Neural cell (in vitro differentiated cells): ENCODE measurements at regions not wholly inside any gene's neighbourhood (a gene's known extent, or its start where the extent isn't known, plus 50 kb on each side); places are given as distances from the start of the nearest gene placed in this dataset.

Source experiments
- H2AFZ ChIP-seq: fragments of 200-600, 300-800 bp; sonication (generic), shearing (Covaris generic); 2 replicates; pipeline ENCODE4 v1.6.0; 2014; ENCODE audit warnings: low read depth, mild to moderate bottlenecking, antibody characterized with exemption, low read length, moderate library complexity
- H3F3A ChIP-seq: fragments of 200-600 bp; shearing (Covaris generic); 2 replicates; pipeline ENCODE4 v1.6.1; 2016; ENCODE audit warnings: mild to moderate bottlenecking, moderate library complexity, mixed read lengths, antibody characterized with exemption, low read length; ENCODE audit not compliant: insufficient read depth, poor library complexity, severe bottlenecking
- H3K27ac ChIP-seq: fragments of 200-600, 300-800 bp; sonication (generic), shearing (Covaris generic); 2 replicates; pipeline ENCODE4 v1.5.1; 2014; ENCODE audit warnings: mild to moderate bottlenecking, low read length, moderate library complexity
- H3K27me3 ChIP-seq: fragments of 300-800, 200-600 bp; sonication (generic), shearing (Covaris generic); 2 replicates; pipeline ENCODE4 v1.6.0; 2014; ENCODE audit warnings: mild to moderate bottlenecking, low read depth, low read length, moderate library complexity; ENCODE audit not compliant: insufficient read depth
- H3K36me3 ChIP-seq: fragments of 300-800, 200-600 bp; sonication (generic), shearing (Covaris generic); 2 replicates; pipeline ENCODE4 v1.5.1; 2014; ENCODE audit warnings: mild to moderate bottlenecking, antibody characterized with exemption, low read length, moderate library complexity; ENCODE audit not compliant: insufficient read depth
- H3K4me2 ChIP-seq: fragments of 300-800, 200-600 bp; sonication (generic), shearing (Covaris generic); 2 replicates; pipeline ENCODE4 v1.6.0; 2014; ENCODE audit warnings: mild to moderate bottlenecking, low read length
- H3K4me3 ChIP-seq: fragments of 300-800, 200-600 bp; sonication (generic), shearing (Covaris generic); 2 replicates; pipeline ENCODE4 v1.5.1; 2014; ENCODE audit warnings: mild to moderate bottlenecking, low read length, moderate library complexity
- H3K79me2 ChIP-seq: fragments of 200-600 bp; shearing (Covaris generic); replicated peaks from 2 replicates; pipeline ENCODE4 v1.6.0; 2014; ENCODE audit warnings: mild to moderate bottlenecking, low read length, moderate library complexity; ENCODE audit not compliant: insufficient read depth
- H3K9ac ChIP-seq: fragments of 300-800, 200-600 bp; sonication (generic), shearing (Covaris generic); 2 replicates; pipeline ENCODE4 v1.6.1; 2016; ENCODE audit warnings: mild to moderate bottlenecking, low read length, mixed read lengths
- H3K9me2 ChIP-seq: fragments of 200-600 bp; shearing (Covaris generic); 2 replicates; pipeline ENCODE4 v1.6.1; 2016; ENCODE audit warnings: mild to moderate bottlenecking, low read length, mixed read lengths; ENCODE audit not compliant: insufficient read depth
- H3K9me3 ChIP-seq: fragments of 200-600, 300-800 bp; sonication (generic), shearing (Covaris generic); 2 replicates; pipeline ENCODE4 v1.6.1; 2016; ENCODE audit warnings: mild to moderate bottlenecking, mixed run types, low read length, moderate library complexity, mixed read lengths
- H4K20me1 ChIP-seq: fragments of 200-600 bp; shearing (Covaris generic); 2 replicates; pipeline ENCODE4 v1.6.1; 2016; ENCODE audit warnings: mild to moderate bottlenecking, mixed run types; ENCODE audit not compliant: insufficient read depth
- EP300 ChIP-seq: fragments of 450-650 bp; conservative IDR thresholded peaks from 2 replicates; pipeline ENCODE4 v1.6.1; 2014; ENCODE audit warnings: antibody characterized with exemption, mild to moderate bottlenecking, moderate library complexity; ENCODE audit not compliant: poor library complexity, severe bottlenecking
- EZH2 ChIP-seq: fragments of 200-600, 300-800 bp; shearing (Covaris generic), sonication (generic); IDR thresholded peaks from 2 replicates; pipeline ENCODE4 v1.6.1; 2014; ENCODE audit warnings: antibody characterized with exemption, low read length, borderline replicate concordance, mild to moderate bottlenecking; ENCODE audit not compliant: insufficient read depth, poor library complexity, severe bottlenecking
- MXI1 ChIP-seq: fragments of 450-650 bp; conservative IDR thresholded peaks from 2 replicates; pipeline ENCODE4 v1.6.1; 2014; ENCODE audit warnings: antibody characterized with exemption, mild to moderate bottlenecking; ENCODE audit not compliant: poor library complexity, severe bottlenecking
- POLR2AphosphoS5 ChIP-seq: IDR thresholded peaks from 2 replicates; pipeline ENCODE4 v1.6.1; 2012
- RAD21 ChIP-seq: fragments of 450-650 bp; conservative IDR thresholded peaks from 2 replicates; pipeline ENCODE4 v1.6.1; 2014; ENCODE audit warnings: antibody characterized with exemption, mild to moderate bottlenecking, moderate library complexity
- SMC3 ChIP-seq: fragments of 450-650 bp; conservative IDR thresholded peaks from 2 replicates; pipeline ENCODE4 v1.6.1; 2014; ENCODE audit warnings: antibody characterized with exemption, mild to moderate bottlenecking, moderate library complexity; ENCODE audit not compliant: poor library complexity
- TAF1 ChIP-seq: IDR thresholded peaks from 2 replicates; pipeline ENCODE4 v1.6.1; 2012; ENCODE audit warnings: low read depth
- TF ChIP-seq, protein P1 (sequence below): fragments of 450-650 bp; IDR thresholded peaks from 2 replicates; pipeline ENCODE4 v1.5.1; 2014; ENCODE audit warnings: antibody characterized with exemption, mild to moderate bottlenecking, moderate library complexity; ENCODE audit not compliant: poor library complexity, severe bottlenecking
- TF ChIP-seq, protein P2 (sequence below): IDR thresholded peaks from 2 replicates; pipeline ENCODE4 v1.6.1; 2012; ENCODE audit warnings: borderline replicate concordance

DNA sequence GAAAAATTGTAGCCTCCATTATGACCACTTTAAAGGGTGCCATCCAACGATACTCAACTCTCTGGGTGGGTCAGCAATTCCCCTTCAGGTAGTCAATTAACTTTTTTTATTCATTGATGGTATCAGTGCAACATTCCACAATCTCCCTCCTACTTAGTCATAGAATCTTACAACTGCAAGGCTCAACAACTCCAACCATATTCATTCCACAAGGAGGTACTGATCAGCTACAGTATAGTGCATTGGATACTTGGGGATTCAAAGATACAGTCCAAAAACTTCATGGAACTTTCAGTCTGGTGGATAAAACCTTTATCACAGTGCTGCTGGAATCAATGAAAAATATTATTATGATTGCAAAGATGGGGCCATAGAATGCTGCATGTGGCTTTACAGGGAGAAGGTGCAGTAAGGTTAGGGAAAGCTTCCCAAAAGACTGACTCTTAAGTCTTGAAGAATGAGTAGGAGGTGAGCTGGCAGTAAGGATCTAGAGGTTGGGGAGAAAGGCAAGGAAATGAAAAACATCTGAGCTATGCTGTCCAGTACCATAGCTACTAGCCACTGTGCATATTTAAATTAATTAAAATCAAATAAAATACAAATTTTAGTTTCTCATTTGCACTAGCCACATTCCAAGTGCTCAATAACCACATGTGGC lies 314.7 kb upstream of the PRDM1 start:
- H4K20me1 ChIP-seq: no peaks in the 10 kb centered on the region
- H3K4me2 ChIP-seq: no peak overlapping the region

DNA sequence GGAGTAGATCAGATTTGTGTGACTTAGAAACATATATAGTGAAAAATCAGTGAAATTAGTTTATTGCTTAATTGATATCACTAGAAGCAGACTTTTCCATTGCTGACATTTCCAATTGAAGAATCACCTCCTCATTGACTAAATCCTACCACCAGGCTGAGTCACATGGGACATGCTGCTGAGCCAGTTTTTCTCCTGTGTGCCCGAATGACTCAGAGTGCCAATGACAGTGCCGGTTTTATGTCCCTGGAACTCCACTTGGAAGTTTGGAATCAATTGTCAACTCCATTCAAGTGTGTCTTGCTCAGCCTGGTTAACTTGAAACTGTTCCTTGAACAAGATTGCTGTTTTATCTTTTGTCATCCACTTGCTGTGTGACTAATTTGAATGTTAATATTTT lies 316.1 kb upstream of the PRDM1 start:
- H3K27me3 ChIP-seq: no peaks in the 10 kb centered on the region
- no peaks in the 10 kb centered on the region for H3K9me3 ChIP-seq
- TF ChIP-seq TAF1: no peak
- TF ChIP-seq RAD21: no peak
- TF ChIP-seq MXI1: no peak
- TF ChIP-seq EZH2: no peak
- TF ChIP-seq SMC3: no peak
- TF ChIP-seq, protein P1, sequence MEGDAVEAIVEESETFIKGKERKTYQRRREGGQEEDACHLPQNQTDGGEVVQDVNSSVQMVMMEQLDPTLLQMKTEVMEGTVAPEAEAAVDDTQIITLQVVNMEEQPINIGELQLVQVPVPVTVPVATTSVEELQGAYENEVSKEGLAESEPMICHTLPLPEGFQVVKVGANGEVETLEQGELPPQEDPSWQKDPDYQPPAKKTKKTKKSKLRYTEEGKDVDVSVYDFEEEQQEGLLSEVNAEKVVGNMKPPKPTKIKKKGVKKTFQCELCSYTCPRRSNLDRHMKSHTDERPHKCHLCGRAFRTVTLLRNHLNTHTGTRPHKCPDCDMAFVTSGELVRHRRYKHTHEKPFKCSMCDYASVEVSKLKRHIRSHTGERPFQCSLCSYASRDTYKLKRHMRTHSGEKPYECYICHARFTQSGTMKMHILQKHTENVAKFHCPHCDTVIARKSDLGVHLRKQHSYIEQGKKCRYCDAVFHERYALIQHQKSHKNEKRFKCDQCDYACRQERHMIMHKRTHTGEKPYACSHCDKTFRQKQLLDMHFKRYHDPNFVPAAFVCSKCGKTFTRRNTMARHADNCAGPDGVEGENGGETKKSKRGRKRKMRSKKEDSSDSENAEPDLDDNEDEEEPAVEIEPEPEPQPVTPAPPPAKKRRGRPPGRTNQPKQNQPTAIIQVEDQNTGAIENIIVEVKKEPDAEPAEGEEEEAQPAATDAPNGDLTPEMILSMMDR: no peak
- no peak for TF ChIP-seq EP300
- TF ChIP-seq, protein P2, sequence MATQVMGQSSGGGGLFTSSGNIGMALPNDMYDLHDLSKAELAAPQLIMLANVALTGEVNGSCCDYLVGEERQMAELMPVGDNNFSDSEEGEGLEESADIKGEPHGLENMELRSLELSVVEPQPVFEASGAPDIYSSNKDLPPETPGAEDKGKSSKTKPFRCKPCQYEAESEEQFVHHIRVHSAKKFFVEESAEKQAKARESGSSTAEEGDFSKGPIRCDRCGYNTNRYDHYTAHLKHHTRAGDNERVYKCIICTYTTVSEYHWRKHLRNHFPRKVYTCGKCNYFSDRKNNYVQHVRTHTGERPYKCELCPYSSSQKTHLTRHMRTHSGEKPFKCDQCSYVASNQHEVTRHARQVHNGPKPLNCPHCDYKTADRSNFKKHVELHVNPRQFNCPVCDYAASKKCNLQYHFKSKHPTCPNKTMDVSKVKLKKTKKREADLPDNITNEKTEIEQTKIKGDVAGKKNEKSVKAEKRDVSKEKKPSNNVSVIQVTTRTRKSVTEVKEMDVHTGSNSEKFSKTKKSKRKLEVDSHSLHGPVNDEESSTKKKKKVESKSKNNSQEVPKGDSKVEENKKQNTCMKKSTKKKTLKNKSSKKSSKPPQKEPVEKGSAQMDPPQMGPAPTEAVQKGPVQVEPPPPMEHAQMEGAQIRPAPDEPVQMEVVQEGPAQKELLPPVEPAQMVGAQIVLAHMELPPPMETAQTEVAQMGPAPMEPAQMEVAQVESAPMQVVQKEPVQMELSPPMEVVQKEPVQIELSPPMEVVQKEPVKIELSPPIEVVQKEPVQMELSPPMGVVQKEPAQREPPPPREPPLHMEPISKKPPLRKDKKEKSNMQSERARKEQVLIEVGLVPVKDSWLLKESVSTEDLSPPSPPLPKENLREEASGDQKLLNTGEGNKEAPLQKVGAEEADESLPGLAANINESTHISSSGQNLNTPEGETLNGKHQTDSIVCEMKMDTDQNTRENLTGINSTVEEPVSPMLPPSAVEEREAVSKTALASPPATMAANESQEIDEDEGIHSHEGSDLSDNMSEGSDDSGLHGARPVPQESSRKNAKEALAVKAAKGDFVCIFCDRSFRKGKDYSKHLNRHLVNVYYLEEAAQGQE: no peak
- no peak for TF ChIP-seq POLR2AphosphoS5
- H3K79me2 ChIP-seq: no peaks in the 10 kb centered on the region
- no peak overlapping the region for H2AFZ ChIP-seq
- no peak overlapping the region for H3K9ac ChIP-seq
- H3K4me2 ChIP-seq: no peak overlapping the region
- H3K36me3 ChIP-seq: no peaks in the 10 kb centered on the region
- no peaks in the 10 kb centered on the region for H3F3A ChIP-seq
- H4K20me1 ChIP-seq: no peaks in the 10 kb centered on the region
- H3K9me2 ChIP-seq: no peaks in the 10 kb centered on the region
- no peak overlapping the region for H3K4me3 ChIP-seq
- H3K27ac ChIP-seq: no peak overlapping the region

More for the DNA sequence above, 314.7 kb upstream of the PRDM1 start:
- no peak for TF ChIP-seq POLR2AphosphoS5
- H3K36me3 ChIP-seq: no peaks in the 10 kb centered on the region
- H3K9ac ChIP-seq: no peak overlapping the region
- no peaks in the 10 kb centered on the region for H3K27me3 ChIP-seq
- no peaks in the 10 kb centered on the region for H3F3A ChIP-seq
- no peak overlapping the region for H3K4me3 ChIP-seq
- no peaks in the 10 kb centered on the region for H3K9me3 ChIP-seq
- no peak overlapping the region for H3K27ac ChIP-seq
- no peak overlapping the region for H2AFZ ChIP-seq
- no peaks in the 10 kb centered on the region for H3K79me2 ChIP-seq
- no peaks in the 10 kb centered on the region for H3K9me2 ChIP-seq
